ENCODE measurements at regions not wholly inside any gene's neighbourhood (a gene's known extent, or its start where the extent isn't known, plus 50 kb on each side); places are given as distances from the start of the nearest gene placed in this dataset.

- no peak overlapping the region for H3K4me2 ChIP-seq (ENCODE audit: low read length)
- no peak overlapping the region for H2AFZ ChIP-seq (ENCODE audit: low read length)
- TF ChIP-seq EZH2phosphoT487 (IDR thresholded peaks at IDR 0.05; ENCODE audit: borderline replicate concordance, low read depth, low read length) (no peak), CTCF (conservative IDR thresholded peaks at IDR 0.05; ENCODE audit: low read length) (no peak)
- no peaks in the 10 kb centered on the region for H3K4me1 ChIP-seq (ENCODE audit: insufficient read depth, low read length, poor library complexity, severe bottlenecking)
- H3K36me3 ChIP-seq (ENCODE audit: insufficient read depth, low read length), result no peaks in the 10 kb centered on the region
- POLR2A ChIA-PET, result no interaction called here
- H3K9me2 ChIP-seq (ENCODE audit: insufficient read depth, low read length), result no peaks in the 10 kb centered on the region
- H3K9me3 ChIP-seq (ENCODE audit: low read length), result no peaks in the 10 kb centered on the region
- CTCF ChIA-PET (ENCODE audit: unreplicated experiment), result no interaction called here
- no peak overlapping the region for H3K4me3 ChIP-seq (ENCODE audit: low read depth, low read length, poor library complexity, severe bottlenecking)
- no peaks in the 10 kb centered on the region for H3K79me2 ChIP-seq (ENCODE audit: insufficient read depth, low read depth, low read length)
- no peak overlapping the region for H3K27ac ChIP-seq (ENCODE audit: low read depth, low read length, poor library complexity, severe bottlenecking)
- intact Hi-C loops (cut with micrococcal nuclease; ENCODE audit: unreplicated experiment), result no loop called here
- DNase-seq (ENCODE audit: low spot score), result no peak
- BruUV-seq (replicated peaks), result no TSS peak
- H4K20me1 ChIP-seq (ENCODE audit: insufficient read depth, low read length), result no peaks in the 10 kb centered on the region
Observed at GRCh38 chr2:74747411-74748080, 86.4 kb upstream of the HK2 start.

GRCh38 chr2:74748665-74749064 is 85.3 kb upstream of the HK2 start:
- Histone ChIP-seq H3K79me2 (ENCODE audit: insufficient read depth, low read depth, low read length) (no peaks in the 10 kb centered on the region), H3K4me2 (ENCODE audit: low read length) (no peak overlapping the region), H2AFZ (ENCODE audit: low read length) (no peak overlapping the region), H3K9me3 (ENCODE audit: low read length) (no peaks in the 10 kb centered on the region), H3K36me3 (ENCODE audit: insufficient read depth, low read length) (no peaks in the 10 kb centered on the region), H4K20me1 (ENCODE audit: insufficient read depth, low read length) (no peaks in the 10 kb centered on the region), H3K4me1 (ENCODE audit: insufficient read depth, low read length, poor library complexity, severe bottlenecking) (no peaks in the 10 kb centered on the region), H3K4me3 (ENCODE audit: low read depth, low read length, poor library complexity, severe bottlenecking) (no peak overlapping the region), H3K27ac (ENCODE audit: low read depth, low read length, poor library complexity, severe bottlenecking) (no peak overlapping the region), H3K9me2 (ENCODE audit: insufficient read depth, low read length) (no peaks in the 10 kb centered on the region)
- ChIA-PET POLR2A (no interaction called here), CTCF (ENCODE audit: unreplicated experiment) (no interaction called here)
- TF ChIP-seq EZH2phosphoT487 (IDR thresholded peaks at IDR 0.05; ENCODE audit: borderline replicate concordance, low read depth, low read length), result no peak
- DNase-seq (ENCODE audit: low spot score), result no peak
- intact Hi-C loops (cut with micrococcal nuclease; ENCODE audit: unreplicated experiment), result no loop called here
- no TSS peak for BruUV-seq (replicated peaks)

- TF ChIP-seq EZH2phosphoT487 (IDR thresholded peaks at IDR 0.05; ENCODE audit: borderline replicate concordance, low read depth, low read length), result no peak
Observed at GRCh38 chr2:74749432-74749831, 84.5 kb upstream of the HK2 start.

More at GRCh38 chr2:74749432-74749831, 84.5 kb upstream of the HK2 start:
- Histone ChIP-seq H3K4me2 (ENCODE audit: low read length) (no peak overlapping the region), H3K4me1 (ENCODE audit: insufficient read depth, low read length, poor library complexity, severe bottlenecking) (no peaks in the 10 kb centered on the region), H4K20me1 (ENCODE audit: insufficient read depth, low read length) (no peaks in the 10 kb centered on the region), H3K9me3 (ENCODE audit: low read length) (no peaks in the 10 kb centered on the region), H3K4me3 (ENCODE audit: low read depth, low read length, poor library complexity, severe bottlenecking) (no peak overlapping the region), H3K79me2 (ENCODE audit: insufficient read depth, low read depth, low read length) (no peaks in the 10 kb centered on the region), H3K36me3 (ENCODE audit: insufficient read depth, low read length) (no peaks in the 10 kb centered on the region), H3K27ac (ENCODE audit: low read depth, low read length, poor library complexity, severe bottlenecking) (no peak overlapping the region), H3K9me2 (ENCODE audit: insufficient read depth, low read length) (no peaks in the 10 kb centered on the region), H2AFZ (ENCODE audit: low read length) (no peak overlapping the region)
- BruUV-seq (replicated peaks), result no TSS peak
- ChIA-PET CTCF (ENCODE audit: unreplicated experiment) (no interaction called here), POLR2A (interaction anchor here (0.6 kb wide), 1 partner anchor 1536 kb away, joined by 3 read pairs; no protein-coding TSS in a partner anchor)
- DNase-seq (ENCODE audit: low spot score), result no peak
- intact Hi-C loops (cut with micrococcal nuclease; ENCODE audit: unreplicated experiment), result no loop called here
